Muscle of arm (tissue), 1 donor: ENCODE measurements at regions not wholly inside any gene's neighbourhood (a gene's known extent, or its start where the extent isn't known, plus 50 kb on each side); places are given as distances from the start of the nearest gene placed in this dataset.

Source experiments
- DNase-seq: peaks from one replicate; pipeline ENCODE4 v3.0.0-alpha.2; 2013

DNA sequence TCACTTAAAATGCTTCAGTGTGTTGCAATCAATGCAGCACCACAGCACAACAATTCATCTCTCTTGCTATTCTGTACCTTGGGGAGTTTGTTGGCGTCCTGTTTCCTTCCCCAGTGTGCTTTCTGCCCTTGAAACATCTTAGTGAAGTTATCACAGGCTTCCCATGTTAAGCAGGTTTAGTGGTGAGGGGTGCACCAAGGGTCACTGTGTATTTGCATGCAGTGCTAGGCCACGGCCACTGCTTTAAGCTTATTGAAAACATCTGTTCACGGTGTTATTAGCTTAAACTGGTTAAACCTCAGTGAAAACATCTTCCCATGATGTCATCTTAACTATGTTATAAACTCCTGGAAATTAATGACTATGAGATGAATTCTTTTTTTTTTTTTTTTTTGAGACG, 217.3 kb upstream of the GOLIM4 start:
- no peak for DNase-seq

DNA sequence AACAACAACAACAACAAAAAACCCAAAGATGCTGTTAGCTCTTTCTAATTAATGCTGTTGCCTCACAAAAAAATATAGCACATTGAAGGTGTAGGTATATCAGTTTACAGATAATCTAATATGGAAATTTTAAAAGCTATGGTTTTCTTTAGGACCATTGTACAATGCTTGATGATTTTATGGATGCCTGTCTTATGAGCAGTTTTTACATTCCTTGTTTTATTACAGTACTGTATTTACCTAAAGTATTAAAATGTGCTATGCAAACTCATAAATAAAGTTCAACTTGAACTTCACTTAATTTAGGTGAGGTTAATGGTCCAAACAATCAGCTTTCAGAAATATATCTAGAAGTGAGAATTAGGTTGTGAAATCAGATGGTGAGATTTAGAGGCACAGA, 212.2 kb upstream of the GOLIM4 start:
- no peak for DNase-seq

DNA sequence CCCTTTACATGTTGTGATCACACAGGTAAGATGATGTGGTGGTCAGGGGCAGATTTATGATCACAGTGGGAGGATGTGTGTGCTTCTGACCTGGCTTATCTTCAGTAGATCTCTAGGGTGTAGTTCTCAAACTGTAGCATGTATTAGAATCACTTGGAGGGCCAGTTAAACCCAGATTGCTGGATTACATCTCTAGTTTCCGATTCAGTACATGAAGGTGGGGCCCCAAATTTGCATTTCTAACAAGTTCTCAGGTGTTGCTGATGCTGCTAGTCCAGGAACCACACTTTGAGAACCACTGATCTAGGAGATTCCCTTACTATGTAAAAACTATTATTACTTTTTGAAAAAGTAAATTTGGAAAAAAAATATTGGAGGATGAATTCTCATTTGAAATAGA, 199.3 kb upstream of the GOLIM4 start:
- DNase-seq = no peak

DNA sequence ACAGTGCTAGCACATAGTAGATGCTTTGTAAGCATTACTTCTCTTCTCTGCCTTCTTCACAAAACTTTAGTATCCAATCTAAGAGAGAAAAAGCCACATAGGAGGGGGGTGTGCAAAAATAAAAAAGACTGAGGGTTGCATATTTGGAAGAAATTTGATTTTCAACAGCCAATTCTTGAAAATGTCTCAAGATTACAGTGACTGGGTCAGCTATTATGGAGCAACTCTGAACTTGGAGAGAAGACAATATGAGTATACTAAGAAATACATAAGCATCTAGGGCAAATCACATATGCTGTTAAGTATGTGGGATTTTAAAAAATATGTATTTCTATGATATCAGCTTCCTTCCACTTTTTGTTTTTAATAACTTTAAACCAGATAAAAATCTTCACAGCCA, 196.6 kb upstream of the GOLIM4 start:
- DNase-seq = no peak

DNA sequence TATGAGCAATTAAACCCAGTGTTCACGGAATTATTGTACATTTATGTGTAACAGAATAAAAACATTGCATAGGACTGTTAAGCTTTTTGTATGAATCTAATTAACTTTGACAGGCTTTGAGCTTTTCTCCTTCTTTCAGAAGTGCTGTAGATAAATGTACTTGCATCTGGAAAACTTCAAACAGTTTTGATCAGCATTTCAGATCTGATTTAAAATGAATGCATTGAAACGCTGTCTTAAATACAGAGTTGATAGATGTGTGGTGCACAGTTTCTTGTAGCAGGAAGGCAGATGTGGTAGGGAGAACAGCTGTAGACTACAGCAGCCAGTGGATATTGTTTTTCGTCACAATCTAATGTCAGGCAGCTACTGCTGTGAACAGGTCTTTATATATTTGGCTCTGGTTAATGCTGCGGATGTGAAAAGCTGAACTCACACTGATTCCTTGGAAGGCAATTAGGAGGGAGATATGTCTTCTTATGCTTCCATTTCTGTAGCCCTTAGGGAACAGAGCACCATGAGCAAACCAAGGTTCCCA, 193.8 kb upstream of the GOLIM4 start:
- DNase-seq = no peak

DNA sequence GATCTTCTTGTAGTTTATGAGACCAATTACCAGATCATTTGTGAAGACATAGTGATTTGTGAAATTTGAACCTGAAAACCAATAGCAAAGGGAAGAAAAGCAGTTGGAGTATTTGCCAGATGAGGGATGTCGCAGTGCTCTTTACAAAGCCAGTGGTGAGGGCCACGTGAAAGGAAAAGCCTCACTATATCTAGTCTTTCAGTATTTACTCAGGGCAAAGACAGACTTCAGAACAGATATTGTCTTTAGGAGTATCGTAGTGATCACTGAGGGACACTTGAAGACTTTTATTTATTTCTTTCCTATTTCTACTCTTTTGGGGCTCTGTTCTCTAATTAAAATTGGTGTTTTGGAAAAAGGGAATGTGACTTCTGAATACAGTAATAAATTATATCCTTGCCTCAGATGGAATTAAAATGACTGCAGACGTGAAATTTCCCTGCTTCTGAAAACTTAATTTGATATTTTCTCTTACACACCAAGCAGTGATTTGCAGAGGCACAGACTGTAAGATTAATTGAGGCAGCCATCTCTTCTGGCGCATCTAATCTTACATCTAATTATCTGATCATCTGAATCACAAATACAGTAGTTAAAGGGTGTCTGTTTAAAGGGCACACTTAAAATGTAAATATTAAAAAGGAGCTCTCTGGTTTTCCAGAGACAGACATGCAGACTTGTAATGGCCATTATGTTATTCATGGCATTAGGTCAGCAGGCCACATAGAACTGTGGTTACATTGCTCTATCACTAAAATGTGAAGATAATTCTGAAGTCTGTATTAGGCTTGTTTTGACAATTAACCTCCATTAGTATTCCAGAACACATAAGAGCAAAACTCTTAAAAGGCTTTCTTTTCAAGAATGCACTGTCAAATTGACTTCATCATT, 193.0 kb upstream of the GOLIM4 start:
- DNase-seq = no peak

DNA sequence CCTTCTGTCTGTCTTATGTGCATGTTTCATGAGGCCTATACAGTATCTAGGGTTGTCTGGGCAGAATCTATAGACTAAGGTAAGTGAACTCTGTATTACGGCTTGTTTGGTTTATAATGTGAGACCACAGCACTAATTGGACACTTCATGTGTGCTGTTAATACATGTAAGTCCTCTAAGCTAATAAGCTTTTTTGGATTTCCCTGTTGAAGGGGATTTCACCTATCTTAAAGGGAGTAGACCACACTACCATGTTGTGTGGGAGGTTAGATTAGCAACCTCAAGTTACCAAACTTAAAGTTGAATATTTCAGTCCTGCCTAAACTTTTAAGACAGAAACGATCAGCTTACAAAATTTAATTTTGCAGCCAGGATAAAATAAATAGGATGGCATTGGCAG, 189.8 kb upstream of the GOLIM4 start:
- no peak for DNase-seq

DNA sequence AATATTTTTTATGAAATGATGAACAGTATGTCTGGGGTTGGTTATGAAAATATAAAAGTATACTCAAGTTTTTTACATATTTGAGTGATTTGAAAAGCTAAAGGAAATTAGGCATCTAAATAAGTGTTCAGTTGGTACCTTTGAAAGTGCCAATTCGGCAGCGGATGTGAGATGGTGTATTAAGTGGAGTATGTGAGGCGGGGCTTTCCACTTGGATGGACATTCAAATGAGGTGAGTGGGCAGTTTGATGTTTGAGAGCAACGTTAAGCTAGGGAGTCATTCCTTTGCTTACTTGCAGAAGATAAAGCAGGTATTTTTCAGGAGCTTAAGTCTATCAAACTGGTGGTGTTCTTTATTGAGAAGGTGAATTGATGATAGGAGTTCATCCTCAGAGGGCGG, 189.0 kb upstream of the GOLIM4 start:
- no peak for DNase-seq

DNA sequence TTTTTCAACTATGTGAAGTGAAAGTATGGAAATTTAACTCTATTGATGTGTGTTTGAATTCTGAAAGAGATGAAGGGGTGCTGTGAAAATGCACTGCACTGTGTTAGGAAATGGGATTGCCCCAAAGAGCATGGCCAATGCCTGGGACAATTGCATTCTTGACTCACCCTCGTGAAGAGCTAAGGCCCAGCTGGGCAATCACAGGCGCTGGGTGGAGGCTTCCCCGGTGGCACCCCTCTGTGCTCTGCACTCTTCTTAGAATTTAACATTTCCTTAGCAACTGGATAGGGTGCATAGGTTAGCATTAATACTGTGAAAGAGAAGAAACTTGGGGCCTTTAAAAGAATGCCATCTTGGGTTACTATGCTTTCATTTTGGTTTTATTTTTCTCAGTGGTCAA, 179.9 kb upstream of the GOLIM4 start:
- DNase-seq = no peak

DNA sequence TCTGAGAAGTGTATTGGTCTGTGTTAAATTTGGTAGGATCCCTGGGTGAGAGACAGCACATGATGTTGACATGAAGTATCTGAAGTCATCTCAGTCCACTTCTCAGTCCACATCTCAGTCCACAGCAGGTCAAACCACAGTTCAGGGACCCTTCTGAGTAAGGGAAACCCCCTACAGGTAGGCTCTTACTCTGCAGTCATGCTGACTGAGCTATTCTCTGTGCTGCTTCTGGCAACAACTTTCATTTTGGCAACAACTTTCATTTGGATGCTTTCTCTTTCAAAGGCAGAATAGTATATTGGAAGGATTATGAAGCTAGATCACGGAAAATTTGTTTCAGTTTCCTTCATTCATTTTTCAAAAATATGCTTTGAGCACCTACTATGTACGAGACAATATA, 178.2 kb upstream of the GOLIM4 start:
- peak; percentile 6 for DNase-seq

DNA sequence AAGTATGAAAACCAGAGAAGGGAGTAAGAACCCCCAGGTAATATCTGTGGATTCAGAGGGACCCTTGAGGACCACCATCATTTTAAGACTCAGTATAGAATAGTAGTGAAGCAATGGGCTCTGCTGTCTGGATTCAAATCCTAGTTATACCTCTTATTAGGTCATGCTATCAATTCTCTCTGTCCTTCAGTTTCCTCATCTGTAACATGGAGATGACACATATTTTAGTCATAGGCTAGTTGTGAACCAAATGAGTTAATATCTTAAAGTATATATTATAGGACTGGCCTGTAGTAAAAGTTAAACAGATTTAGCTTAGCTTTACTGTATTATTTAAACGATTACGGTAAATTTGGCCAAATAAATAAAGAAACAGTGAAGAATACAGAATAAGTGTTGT, 177.3 kb upstream of the GOLIM4 start:
- no peak for DNase-seq

DNA sequence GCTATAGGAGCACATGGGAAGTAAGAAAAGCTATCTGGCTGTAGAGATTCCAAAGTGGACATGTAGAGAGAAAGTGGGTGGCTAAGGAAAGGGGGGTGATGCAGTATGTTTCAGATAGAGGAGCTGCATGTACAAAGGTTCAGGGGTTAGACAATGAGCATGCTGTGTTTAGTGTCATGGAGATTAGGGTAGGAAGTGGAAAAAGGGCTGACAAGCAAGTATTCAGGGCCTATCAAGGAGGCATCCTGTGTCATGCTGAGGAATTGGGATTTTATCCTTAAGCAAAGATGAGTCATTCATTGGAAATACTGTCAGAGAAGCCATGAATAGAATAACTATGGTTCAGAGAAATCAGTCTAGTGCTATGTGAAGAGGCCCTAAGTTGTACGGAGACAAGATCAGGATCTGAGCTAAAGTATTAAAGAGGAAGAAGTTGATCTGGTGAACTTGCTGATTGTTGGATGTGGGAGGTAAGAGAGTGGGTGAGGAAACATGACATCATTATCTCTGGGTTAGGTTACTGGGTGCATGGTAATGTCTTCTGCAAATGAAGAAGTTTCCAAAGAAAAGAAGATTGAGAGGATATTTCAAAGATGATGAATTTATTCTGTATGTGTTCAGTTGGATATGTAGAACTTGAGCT, 176.7 kb upstream of the GOLIM4 start:
- no peak for DNase-seq

DNA sequence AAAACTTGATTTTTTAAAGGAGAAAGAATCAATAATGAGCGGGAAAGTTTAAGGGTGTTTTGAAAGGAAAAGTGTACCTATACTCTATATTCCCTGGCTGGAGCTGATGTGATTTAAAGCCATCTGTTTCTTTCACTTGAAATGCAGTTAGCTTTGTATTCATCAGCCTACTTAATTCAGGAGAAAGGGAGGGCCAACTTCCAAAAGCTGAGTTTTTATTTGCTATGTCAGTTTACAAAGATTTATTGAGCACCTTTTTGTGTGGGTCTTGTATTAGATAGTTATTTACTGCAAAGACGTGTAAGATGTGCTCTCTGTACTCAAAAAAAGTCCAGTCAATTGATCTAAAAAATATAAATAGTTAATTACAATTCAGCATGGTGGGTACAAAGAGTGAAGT, 176.2 kb upstream of the GOLIM4 start:
- DNase-seq = no peak

DNA sequence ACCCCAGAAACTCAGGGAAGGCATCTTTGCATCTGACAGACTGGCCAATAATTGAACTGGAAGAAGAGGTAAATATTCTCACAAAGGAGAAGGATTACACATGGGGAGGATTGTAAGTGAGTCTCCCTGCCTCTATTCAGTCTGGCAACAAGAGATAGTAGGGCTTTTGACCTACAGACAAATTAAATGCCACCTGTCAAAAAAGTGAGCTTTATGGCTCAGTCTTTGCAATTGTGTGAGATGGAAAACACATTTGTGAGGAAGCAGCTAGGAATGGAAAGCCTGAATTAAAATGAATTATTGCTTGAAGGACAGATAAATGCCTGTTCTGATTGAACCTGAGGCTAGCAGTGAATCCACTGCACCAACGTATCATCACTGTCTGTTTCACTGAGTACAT, 173.3 kb upstream of the GOLIM4 start:
- no peak for DNase-seq

DNA sequence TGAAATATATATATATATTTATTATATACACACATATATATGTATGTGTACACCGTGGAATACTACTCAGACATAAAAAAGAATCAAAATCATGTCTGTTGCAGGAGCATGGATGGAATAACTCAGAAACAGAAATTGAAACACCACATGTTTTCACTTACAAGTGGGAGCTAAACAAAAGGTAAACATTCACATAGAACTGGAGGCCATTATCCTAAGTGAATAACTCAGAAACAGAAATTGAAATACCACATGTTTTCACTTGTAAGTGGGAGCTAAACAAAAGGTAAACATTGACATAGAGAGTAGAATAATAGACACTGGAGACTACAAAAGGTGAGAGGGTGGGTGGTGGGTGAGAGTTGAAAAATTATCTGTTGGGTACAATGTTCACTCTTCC, 171.5 kb upstream of the GOLIM4 start:
- DNase-seq = no peak

DNA sequence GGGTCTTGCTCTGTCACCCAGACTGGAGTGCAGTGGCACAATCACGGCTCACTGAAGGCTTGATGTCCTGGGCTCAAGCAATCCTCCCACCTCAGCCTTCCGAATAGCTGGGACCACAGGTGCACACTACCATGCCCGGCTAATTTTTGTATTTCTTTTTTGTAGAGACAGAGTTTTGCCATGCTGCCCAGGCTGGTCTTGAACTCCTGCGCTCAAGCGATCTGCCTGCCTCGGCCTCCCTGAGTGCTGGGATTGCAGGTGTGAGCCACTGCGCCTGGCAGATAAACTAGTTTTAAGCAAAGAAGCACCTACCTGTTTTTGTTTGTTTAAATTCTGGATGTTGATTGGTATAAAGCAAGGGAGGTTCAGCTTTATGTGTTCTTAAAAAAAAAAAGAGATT, 170.6 kb upstream of the GOLIM4 start:
- DNase-seq = no peak

DNA sequence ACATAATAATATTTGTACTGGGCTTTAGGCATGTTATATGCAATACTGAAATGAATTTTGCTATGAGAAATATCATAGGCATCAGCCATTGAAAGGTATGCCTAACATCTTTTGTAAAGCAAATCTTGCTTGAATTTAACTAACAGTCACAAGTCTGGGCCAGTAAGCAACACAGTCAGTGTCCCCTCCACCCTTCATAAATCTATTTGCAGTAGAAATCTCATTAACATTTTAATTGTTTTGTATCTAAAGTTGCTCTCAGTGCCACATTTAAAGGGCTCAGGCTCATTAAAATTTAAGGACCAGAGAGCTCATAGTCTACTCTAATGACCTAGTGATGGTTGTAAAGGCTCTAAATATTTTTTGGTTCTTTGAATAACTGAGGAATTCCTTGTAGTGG, 167.2 kb upstream of the GOLIM4 start:
- DNase-seq = no peak

DNA sequence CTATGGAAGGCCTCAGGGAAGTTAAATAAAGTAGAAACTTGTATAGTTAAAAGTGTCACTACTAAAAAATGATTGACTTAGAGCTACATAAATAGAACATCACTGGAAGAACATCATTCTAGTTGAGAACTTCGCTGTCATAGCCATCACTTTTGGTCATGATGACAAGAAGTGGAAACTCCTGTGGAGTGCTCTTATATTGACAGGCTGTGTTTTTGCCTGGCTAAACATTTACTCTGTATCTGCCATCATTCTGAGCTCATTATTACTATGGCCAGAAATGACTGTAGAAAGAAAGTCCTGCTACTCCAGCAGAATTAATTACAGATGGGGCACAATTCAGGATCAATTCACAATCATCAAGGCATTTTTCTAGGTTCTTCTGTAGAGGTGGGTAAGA, 165.1 kb upstream of the GOLIM4 start:
- no peak for DNase-seq

DNA sequence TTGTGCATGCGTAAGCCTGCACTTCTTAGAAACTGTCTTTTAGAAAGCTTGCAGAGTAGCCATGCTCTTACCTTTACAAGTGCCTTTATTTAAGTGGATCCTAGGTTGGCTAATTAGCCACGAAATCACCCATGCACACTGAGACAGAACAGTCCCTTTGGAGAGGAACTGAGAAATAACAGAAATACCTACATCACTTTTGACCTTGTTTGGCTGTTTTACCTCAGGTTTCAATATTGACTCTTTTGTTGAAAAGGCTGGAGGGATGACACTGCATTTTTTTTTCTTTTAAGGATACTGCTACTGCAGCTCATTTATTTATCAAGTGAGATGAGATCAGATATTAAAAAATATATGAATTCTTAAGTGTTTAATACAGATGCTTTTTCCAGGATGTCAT, 155.6 kb upstream of the GOLIM4 start:
- DNase-seq = no peak

DNA sequence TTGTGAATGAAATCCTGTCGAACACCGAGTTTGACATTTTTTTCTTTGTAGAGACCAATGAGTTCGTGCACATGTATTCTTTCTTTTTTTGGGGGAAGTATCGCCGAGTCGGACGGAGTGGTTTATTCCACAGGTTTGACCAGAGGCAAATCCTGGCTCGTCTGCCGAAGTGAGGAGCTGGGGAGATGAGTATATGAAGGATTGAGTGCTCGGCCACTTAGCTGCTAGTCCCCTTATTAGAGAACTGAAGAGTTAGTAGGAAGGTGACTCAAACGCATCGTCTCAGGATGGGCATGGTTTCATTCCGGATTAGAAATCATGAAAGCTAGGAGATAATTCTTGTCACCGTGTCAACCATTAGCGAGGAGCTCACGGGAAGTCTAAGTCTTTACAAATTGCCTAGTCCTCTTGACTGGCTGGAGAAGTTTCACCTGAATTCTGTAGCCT, 154.7 kb upstream of the GOLIM4 start:
- DNase-seq = peak; percentile 12

DNA sequence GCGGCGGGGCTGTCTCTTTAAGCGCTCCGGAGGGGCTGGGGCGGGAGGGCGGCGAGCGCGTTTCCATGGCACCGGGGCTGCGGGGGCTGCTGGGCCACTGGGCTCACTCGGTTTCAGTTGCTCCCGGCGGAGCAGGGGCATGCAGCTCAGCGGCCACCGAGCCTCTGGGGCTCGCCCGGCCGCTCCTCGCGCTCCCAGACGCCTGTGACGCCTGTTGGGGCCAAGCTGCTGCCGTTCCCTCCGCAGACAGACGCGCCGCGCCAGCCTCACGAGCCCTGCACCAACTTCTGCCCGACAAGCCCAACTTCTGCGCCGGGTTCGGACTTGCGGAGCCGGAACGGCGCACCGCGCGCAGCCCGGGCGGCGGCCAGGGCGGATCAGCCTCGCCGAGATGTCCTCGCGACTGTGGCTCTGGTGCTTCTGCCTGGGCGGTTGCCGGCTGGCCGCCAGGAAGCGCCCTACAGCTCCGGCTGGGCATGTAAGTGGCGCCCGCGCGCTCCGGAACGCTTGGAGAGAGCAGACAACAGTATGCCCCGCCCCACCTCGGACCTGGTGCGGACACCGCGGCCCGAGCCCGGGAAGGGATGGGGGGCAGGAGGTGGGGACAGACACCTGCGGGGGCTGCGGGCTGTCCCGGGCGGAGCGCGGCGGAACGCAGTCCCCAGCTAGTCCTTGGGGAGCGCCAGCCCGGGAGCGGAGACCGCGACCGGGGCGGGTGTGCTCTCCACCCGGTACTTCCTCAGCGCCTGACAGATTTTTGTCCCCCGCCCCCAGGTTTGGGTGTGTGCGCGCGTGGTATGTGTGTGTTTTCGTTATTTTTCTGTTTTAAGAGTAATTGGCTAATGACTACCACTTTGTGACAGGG, 154.1 kb upstream of the GOLIM4 start:
- peak; percentile 45 for DNase-seq

DNA sequence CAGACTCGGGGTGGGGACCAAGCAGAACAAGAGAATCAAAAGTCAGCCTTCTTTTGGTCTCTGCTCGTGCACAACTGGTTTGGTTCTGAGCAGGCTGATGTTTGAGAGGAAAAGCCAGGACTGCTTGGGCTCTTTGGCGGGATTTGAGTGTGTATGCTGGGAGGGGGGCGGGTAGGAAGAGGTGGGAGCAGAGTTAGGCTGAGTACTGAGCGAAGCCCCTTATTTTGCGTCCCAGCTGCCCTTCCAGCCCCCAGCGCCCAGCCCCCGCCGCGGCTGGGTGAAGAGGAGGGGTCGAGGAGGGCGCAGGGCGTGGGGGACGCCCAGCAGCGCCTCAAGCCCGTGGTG, 153.5 kb upstream of the GOLIM4 start:
- peak; percentile 34 for DNase-seq
